HUES64 (cell line): ENCODE measurements at regions not wholly inside any gene's neighbourhood (a gene's known extent, or its start where the extent isn't known, plus 50 kb on each side); places are given as distances from the start of the nearest gene placed in this dataset.

Source experiments
- H3K27ac ChIP-seq: 2 replicates; pipeline ENCODE4 v1.7.0; 2013; ENCODE audit warnings: low read depth, low read length, inconsistent platforms
- H3K27me3 ChIP-seq: 2 replicates; pipeline ENCODE4 v1.6.1; 2013; ENCODE audit warnings: mild to moderate bottlenecking, low read length; ENCODE audit not compliant: insufficient read depth
- H3K36me3 ChIP-seq: 2 replicates; pipeline ENCODE4 v1.6.1; 2013; ENCODE audit warnings: mild to moderate bottlenecking, low read length; ENCODE audit not compliant: insufficient read depth
- H3K4me1 ChIP-seq: 2 replicates; pipeline ENCODE4 v1.6.1; 2013; ENCODE audit warnings: mild to moderate bottlenecking, low read length, moderate library complexity; ENCODE audit not compliant: insufficient read depth
- H3K4me3 ChIP-seq: 2 replicates; pipeline ENCODE4 v1.5.1; 2013; ENCODE audit warnings: mild to moderate bottlenecking, low read length, moderate library complexity
- H3K9ac ChIP-seq: 2 replicates; pipeline ENCODE4 v1.6.1; 2013; ENCODE audit warnings: mild to moderate bottlenecking, low read depth, low read length
- H3K9me3 ChIP-seq: 2 replicates; pipeline ENCODE4 v1.6.1; 2013; ENCODE audit warnings: low read depth, low read length; ENCODE audit not compliant: insufficient read depth
- WGBS: fragments of 150-250, 120-280 bp; methylation state at CpG from one replicate; pipeline ENCODE4 v1.1.7; 2013; ENCODE audit warnings: missing lambda C conversion rate; 5-methylcytosine and 5-hydroxymethylcytosine counted together

GRCh38 chr15:62847900-62848489, 194.6 kb upstream of the TPM1 start:
- H3K36me3 ChIP-seq, result no peaks in the 10 kb centered on the region
- no peak overlapping the region for H3K4me3 ChIP-seq
- peaks cover 33% of the 10 kb centered on the region for H3K4me1 ChIP-seq
- no peaks in the 10 kb centered on the region for H3K9me3 ChIP-seq
- H3K9ac ChIP-seq, result no peak overlapping the region
- H3K27ac ChIP-seq, result peak overlapping the region; percentile 100; the same call in 1 of the 2 replicates
- no peaks in the 10 kb centered on the region for H3K27me3 ChIP-seq
- 74% methylated on average over 7 of the region's 7 CpGs for WGBS

- Histone ChIP-seq H3K9ac (peak overlapping the region; percentile 41; the same call in 1 of the 2 replicates), H3K4me1 (peaks cover 38% of the 10 kb centered on the region), H3K36me3 (no peaks in the 10 kb centered on the region), H3K4me3 (no peak overlapping the region), H3K27me3 (no peaks in the 10 kb centered on the region), H3K9me3 (no peaks in the 10 kb centered on the region), H3K27ac (peak overlapping the region; percentile 100)
- 86% methylated on average over 5 of the region's 5 CpGs for WGBS
These were observed 193.9 kb upstream of the TPM1 start for GRCh38 chr15:62848632-62849050.

- WGBS, result 31% methylated on average over 3 of the region's 4 CpGs
- Histone ChIP-seq H3K27me3 (no peaks in the 10 kb centered on the region), H3K9me3 (no peaks in the 10 kb centered on the region), H3K4me1 (peaks cover 45% of the 10 kb centered on the region), H3K36me3 (no peaks in the 10 kb centered on the region), H3K9ac (peak overlapping the region; percentile 72), H3K4me3 (no peak overlapping the region; the same call in 1 of the 2 replicates), H3K27ac (peak overlapping the region; percentile 100)
These were observed 193.0 kb upstream of the TPM1 start for GRCh38 chr15:62849316-62850106.

- 78% methylated on average over 9 of the region's 9 CpGs for WGBS
- no peaks in the 10 kb centered on the region for H3K9me3 ChIP-seq
- peak overlapping the region; percentile 87 for H3K27ac ChIP-seq
- H3K4me1 ChIP-seq, result peaks cover 45% of the 10 kb centered on the region
- H3K36me3 ChIP-seq, result no peaks in the 10 kb centered on the region
- H3K27me3 ChIP-seq, result no peaks in the 10 kb centered on the region
- peak overlapping the region; percentile 72 for H3K9ac ChIP-seq
- H3K4me3 ChIP-seq, result no peak overlapping the region
These were observed 192.2 kb upstream of the TPM1 start for GRCh38 chr15:62850318-62850717.

GRCh38 chr15:62850791-62851291, 191.7 kb upstream of the TPM1 start:
- Histone ChIP-seq H3K4me1 (peaks cover 45% of the 10 kb centered on the region), H3K9ac (peak overlapping the region; percentile 72), H3K9me3 (no peaks in the 10 kb centered on the region), H3K27ac (peak overlapping the region; percentile 87), H3K36me3 (no peaks in the 10 kb centered on the region), H3K27me3 (no peaks in the 10 kb centered on the region), H3K4me3 (no peak overlapping the region)
- WGBS, result 53% methylated on average over 9 of the region's 9 CpGs

- Histone ChIP-seq H3K4me1 (peaks cover 42% of the 10 kb centered on the region), H3K27me3 (no peaks in the 10 kb centered on the region), H3K27ac (no peak overlapping the region), H3K36me3 (no peaks in the 10 kb centered on the region), H3K9me3 (no peaks in the 10 kb centered on the region), H3K9ac (no peak overlapping the region), H3K4me3 (no peak overlapping the region)
- 93% methylated on average over 5 of the region's 5 CpGs for WGBS
These were observed 189.3 kb upstream of the TPM1 start for GRCh38 chr15:62853114-62853840.

- Histone ChIP-seq H3K27me3 (no peaks in the 10 kb centered on the region), H3K9ac (no peak overlapping the region), H3K27ac (no peak overlapping the region), H3K9me3 (no peaks in the 10 kb centered on the region), H3K4me1 (peaks cover 37% of the 10 kb centered on the region), H3K36me3 (no peaks in the 10 kb centered on the region), H3K4me3 (no peak overlapping the region)
- 71% methylated on average over 6 of the region's 6 CpGs for WGBS
These were observed 188.7 kb upstream of the TPM1 start for GRCh38 chr15:62853841-62854225.

GRCh38 chr15:62854420-62855084, 188.0 kb upstream of the TPM1 start:
- WGBS, result 95% methylated on average over 12 of the region's 12 CpGs
- no peak overlapping the region for H3K27ac ChIP-seq
- H3K36me3 ChIP-seq, result no peaks in the 10 kb centered on the region
- H3K4me3 ChIP-seq, result no peak overlapping the region
- no peak overlapping the region for H3K9ac ChIP-seq
- no peaks in the 10 kb centered on the region for H3K27me3 ChIP-seq
- peaks cover 31% of the 10 kb centered on the region for H3K4me1 ChIP-seq
- H3K9me3 ChIP-seq, result no peaks in the 10 kb centered on the region

GRCh38 chr15:62855085-62855476, 187.5 kb upstream of the TPM1 start:
- H3K27ac ChIP-seq, result no peak overlapping the region
- 97% methylated on average over 7 of the region's 7 CpGs for WGBS
- H3K9me3 ChIP-seq, result no peaks in the 10 kb centered on the region
- no peak overlapping the region for H3K4me3 ChIP-seq
- H3K36me3 ChIP-seq, result no peaks in the 10 kb centered on the region
- H3K27me3 ChIP-seq, result no peaks in the 10 kb centered on the region
- peaks cover 26% of the 10 kb centered on the region for H3K4me1 ChIP-seq
- H3K9ac ChIP-seq, result no peak overlapping the region

GRCh38 chr15:62856466-62857246, 185.9 kb upstream of the TPM1 start:
- H3K9ac ChIP-seq, result no peak overlapping the region
- WGBS, result 88% methylated on average over 12 of the region's 12 CpGs

More at GRCh38 chr15:62856466-62857246, 185.9 kb upstream of the TPM1 start:
- Histone ChIP-seq H3K4me1 (peaks cover 12% of the 10 kb centered on the region), H3K27me3 (no peaks in the 10 kb centered on the region), H3K4me3 (no peak overlapping the region), H3K36me3 (no peaks in the 10 kb centered on the region), H3K27ac (no peak overlapping the region), H3K9me3 (no peaks in the 10 kb centered on the region)
